ENCODE measurements at regions not wholly inside any gene's neighbourhood (a gene's known extent, or its start where the extent isn't known, plus 50 kb on each side); places are given as distances from the start of the nearest gene placed in this dataset.

- no peak for FAIRE-seq
- Histone ChIP-seq H3K4me3 (ENCODE audit: low read depth, low read length) (no peak overlapping the region), H3K27me3 (ENCODE audit: control insufficient read depth, insufficient read depth, low read length) (peaks cover 2% of the 10 kb centered on the region), H3K36me3 (ENCODE audit: control insufficient read depth, insufficient read depth, low read length) (no peaks in the 10 kb centered on the region)
- TF ChIP-seq CTCF (IDR thresholded peaks at IDR 0.05; ENCODE audit: insufficient read depth, low read length, severe bottlenecking): no peak
- no peak for DNase-seq (ENCODE audit: low read depth)
Measured at GRCh38 chr1:147086129-147086528, 86.1 kb downstream of the PRKAB2 start.

- no peak for TF ChIP-seq CTCF (IDR thresholded peaks at IDR 0.05; ENCODE audit: insufficient read depth, low read length, severe bottlenecking)
- H3K4me3 ChIP-seq (ENCODE audit: low read depth, low read length): peak overlapping the region; percentile 49
- no peaks in the 10 kb centered on the region for H3K36me3 ChIP-seq (ENCODE audit: control insufficient read depth, insufficient read depth, low read length)
- peaks cover 17% of the 10 kb centered on the region for H3K27me3 ChIP-seq (ENCODE audit: control insufficient read depth, insufficient read depth, low read length)
- FAIRE-seq (peak; percentile 50), DNase-seq (ENCODE audit: low read depth) (peak; percentile 87)
Measured at GRCh38 chr1:147084273-147085096, 87.8 kb downstream of the PRKAB2 start.

GRCh38 chr1:147083919-147084272 is 88.4 kb downstream of the PRKAB2 start:
- FAIRE-seq (no peak), DNase-seq (ENCODE audit: low read depth) (no peak)
- no peak for TF ChIP-seq CTCF (IDR thresholded peaks at IDR 0.05; ENCODE audit: insufficient read depth, low read length, severe bottlenecking)
- Histone ChIP-seq H3K27me3 (ENCODE audit: control insufficient read depth, insufficient read depth, low read length) (peaks cover 23% of the 10 kb centered on the region), H3K4me3 (ENCODE audit: low read depth, low read length) (peak overlapping the region; percentile 49), H3K36me3 (ENCODE audit: control insufficient read depth, insufficient read depth, low read length) (no peaks in the 10 kb centered on the region)

GRCh38 chr1:147080671-147081394 is 91.4 kb downstream of the PRKAB2 start:
- Histone ChIP-seq H3K36me3 (ENCODE audit: control insufficient read depth, insufficient read depth, low read length) (no peaks in the 10 kb centered on the region), H3K27me3 (ENCODE audit: control insufficient read depth, insufficient read depth, low read length) (peaks cover 40% of the 10 kb centered on the region), H3K4me3 (ENCODE audit: low read depth, low read length) (no peak overlapping the region)
- no peak for FAIRE-seq
- DNase-seq (ENCODE audit: low read depth): no peak
- TF ChIP-seq CTCF (IDR thresholded peaks at IDR 0.05; ENCODE audit: insufficient read depth, low read length, severe bottlenecking): no peak

GRCh38 chr1:147080006-147080661 is 92.1 kb downstream of the PRKAB2 start:
- no peak for DNase-seq (ENCODE audit: low read depth)
- TF ChIP-seq CTCF (IDR thresholded peaks at IDR 0.05; ENCODE audit: insufficient read depth, low read length, severe bottlenecking): no peak
- no peak for FAIRE-seq
- H3K27me3 ChIP-seq (ENCODE audit: control insufficient read depth, insufficient read depth, low read length): peaks cover 41% of the 10 kb centered on the region
- H3K4me3 ChIP-seq (ENCODE audit: low read depth, low read length): no peak overlapping the region
- H3K36me3 ChIP-seq (ENCODE audit: control insufficient read depth, insufficient read depth, low read length): no peaks in the 10 kb centered on the region

All from bronchial epithelial cell (primary cell).